MM.1S (cell line): ENCODE measurements at regions not wholly inside any gene's neighbourhood (a gene's known extent, or its start where the extent isn't known, plus 50 kb on each side); places are given as distances from the start of the nearest gene placed in this dataset.

Source experiments
- DNase-seq: peaks from one replicate; pipeline ENCODE4 v3.0.0-alpha.2; 2015
- H2AFZ ChIP-seq: fragments of 300-600 bp; sonication (generic); 2 replicates; pipeline ENCODE4 v1.6.0; 2016; ENCODE audit warnings: antibody characterized with exemption, low read length
- H3F3A ChIP-seq: fragments of 300-600 bp; sonication (generic); 2 replicates; pipeline ENCODE4 v1.6.1; 2016; ENCODE audit warnings: mild to moderate bottlenecking, antibody characterized with exemption, low read length, moderate library complexity, mixed read lengths; ENCODE audit not compliant: insufficient read depth
- H3K27ac ChIP-seq: fragments of 300-600 bp; sonication (generic); 2 replicates; pipeline ENCODE4 v1.5.1; 2016; ENCODE audit warnings: mild to moderate bottlenecking, low read length
- H3K27me3 ChIP-seq: fragments of 300-600 bp; sonication (generic); replicated peaks from 2 replicates; pipeline ENCODE4 v1.6.0; 2016; ENCODE audit warnings: low read length; ENCODE audit not compliant: insufficient read depth
- H3K36me3 ChIP-seq: fragments of 300-600 bp; sonication (generic); replicated peaks from 2 replicates; pipeline ENCODE4 v1.6.1; 2016; ENCODE audit warnings: mild to moderate bottlenecking, low read length, mixed read lengths; ENCODE audit not compliant: insufficient read depth
- H3K4me1 ChIP-seq: fragments of 300-600 bp; sonication (generic); 2 replicates; pipeline ENCODE4 v1.6.1; 2016; ENCODE audit warnings: low read length, mixed read lengths
- H3K4me2 ChIP-seq: fragments of 300-600 bp; sonication (generic); 2 replicates; pipeline ENCODE4 v1.6.0; 2016; ENCODE audit warnings: low read depth, low read length
- H3K4me3 ChIP-seq: fragments of 300-600 bp; sonication (generic); 2 replicates; pipeline ENCODE4 v1.5.1; 2016; ENCODE audit warnings: low read length, mixed read lengths
- H3K79me2 ChIP-seq: fragments of 300-600 bp; sonication (generic); 2 replicates; pipeline ENCODE4 v1.6.1; 2016; ENCODE audit warnings: mixed run types, low read length, mixed read lengths
- H3K9ac ChIP-seq: fragments of 300-600 bp; sonication (generic); 2 replicates; pipeline ENCODE4 v1.6.1; 2016; ENCODE audit warnings: low read length, mixed read lengths
- H3K9me2 ChIP-seq: fragments of 300-600 bp; sonication (generic); replicated peaks from 2 replicates; pipeline ENCODE4 v1.6.1; 2016; ENCODE audit warnings: mild to moderate bottlenecking, low read length, mixed read lengths; ENCODE audit not compliant: insufficient read depth
- H3K9me3 ChIP-seq: fragments of 300-600 bp; sonication (generic); replicated peaks from 2 replicates; pipeline ENCODE4 v1.6.1; 2016; ENCODE audit warnings: mild to moderate bottlenecking, low read length, mixed read lengths; ENCODE audit not compliant: insufficient read depth
- H4K20me1 ChIP-seq: fragments of 300-600 bp; sonication (generic); 2 replicates; pipeline ENCODE4 v1.6.1; 2016; ENCODE audit warnings: mild to moderate bottlenecking, low read length, moderate library complexity, mixed read lengths; ENCODE audit not compliant: insufficient read depth
- CTCF ChIP-seq: fragments of 300-600 bp; sonication (generic); IDR thresholded peaks from 2 replicates; pipeline ENCODE4 v1.5.1; 2016; ENCODE audit warnings: antibody characterized with exemption, low read length, mixed read lengths
- EZH2 ChIP-seq: fragments of 300-600 bp; sonication (generic); optimal IDR thresholded peaks from 2 replicates; pipeline ENCODE3; 2017; ENCODE audit warnings: low read depth, mild to moderate bottlenecking, antibody characterized with exemption, low read length, mixed read lengths
- EZH2phosphoT487 ChIP-seq: fragments of 300-600 bp; sonication (generic); IDR thresholded peaks from 2 replicates; pipeline ENCODE4 v1.6.1; 2018; ENCODE audit warnings: antibody characterized with exemption, low read length

- DNase-seq: no peak
- H3K27ac ChIP-seq: no peak overlapping the region
- H3K9me2 ChIP-seq: no peaks in the 10 kb centered on the region
- TF ChIP-seq CTCF: no peak
- H3K36me3 ChIP-seq: no peaks in the 10 kb centered on the region
- H3K4me2 ChIP-seq: no peak overlapping the region
- H3K27me3 ChIP-seq: no peaks in the 10 kb centered on the region
- no peaks in the 10 kb centered on the region for H3F3A ChIP-seq
- H3K9me3 ChIP-seq: no peaks in the 10 kb centered on the region
- H3K4me1 ChIP-seq: no peaks in the 10 kb centered on the region
- no peaks in the 10 kb centered on the region for H3K79me2 ChIP-seq
- H3K4me3 ChIP-seq: no peak overlapping the region
- no peaks in the 10 kb centered on the region for H4K20me1 ChIP-seq
- H3K9ac ChIP-seq: no peak overlapping the region
- H2AFZ ChIP-seq: no peak overlapping the region
Measured at GRCh38 chr12:58268069-58268468, 326.7 kb downstream of the ATP23 start.

GRCh38 chr12:58269476-58269875 is 328.1 kb downstream of the ATP23 start:
- Histone ChIP-seq H3K36me3 (no peaks in the 10 kb centered on the region), H4K20me1 (no peaks in the 10 kb centered on the region), H3K27me3 (no peaks in the 10 kb centered on the region), H3K4me1 (no peaks in the 10 kb centered on the region), H3K27ac (no peak overlapping the region), H3K9me3 (no peaks in the 10 kb centered on the region), H3K79me2 (no peaks in the 10 kb centered on the region), H3K4me3 (no peak overlapping the region), H3F3A (no peaks in the 10 kb centered on the region), H3K9ac (no peak overlapping the region), H3K4me2 (no peak overlapping the region), H3K9me2 (no peaks in the 10 kb centered on the region), H2AFZ (no peak overlapping the region)
- no peak for TF ChIP-seq EZH2phosphoT487
- TF ChIP-seq CTCF: no peak
- no peak for TF ChIP-seq EZH2
- DNase-seq: no peak

GRCh38 chr12:58270966-58271705 is 329.8 kb downstream of the ATP23 start:
- Histone ChIP-seq H3K4me1 (no peaks in the 10 kb centered on the region), H3F3A (no peaks in the 10 kb centered on the region), H4K20me1 (no peaks in the 10 kb centered on the region), H3K79me2 (no peaks in the 10 kb centered on the region), H3K9me3 (no peaks in the 10 kb centered on the region), H2AFZ (no peak overlapping the region), H3K9me2 (no peaks in the 10 kb centered on the region), H3K4me2 (no peak overlapping the region), H3K27me3 (no peaks in the 10 kb centered on the region), H3K9ac (no peak overlapping the region), H3K36me3 (no peaks in the 10 kb centered on the region), H3K4me3 (no peak overlapping the region), H3K27ac (no peak overlapping the region)
- no peak for TF ChIP-seq EZH2
- no peak for TF ChIP-seq CTCF
- TF ChIP-seq EZH2phosphoT487: no peak
- no peak for DNase-seq
